CD14-positive monocyte (primary cell): ENCODE measurements at regions not wholly inside any gene's neighbourhood (a gene's known extent, or its start where the extent isn't known, plus 50 kb on each side); places are given as distances from the start of the nearest gene placed in this dataset.

Source experiments
- DNase-seq, 3 donors: peaks; one replicate each; pipeline ENCODE4 v3.0.0-alpha.2; 2011 to 2022
- H2AFZ ChIP-seq: 2 replicates; pipeline ENCODE4 v1.6.0; 2012; ENCODE audit warnings: mild to moderate bottlenecking, low read depth, low read length, inconsistent platforms; ENCODE audit not compliant: insufficient read depth, poor library complexity, severe bottlenecking
- H3K27ac ChIP-seq, 2 donors: 1 replicate in 1 of 2; 2 replicates in 1 of 2; pipeline ENCODE4 v1.5.1; 2012 to 2013; ENCODE audit warnings: low read length in 2 of 2, control low read depth in 1 of 2, inconsistent platforms in 1 of 2, low read depth in 1 of 2, mild to moderate bottlenecking in 1 of 2
- H3K27me3 ChIP-seq, 2 donors: one replicate each; pipeline versions ENCODE4 v1.6.0 to v1.6.1; 2011 to 2013; ENCODE audit warnings: low read length in 2 of 2; ENCODE audit not compliant: control insufficient read depth in 2 of 2, insufficient read depth in 2 of 2
- H3K36me3 ChIP-seq, 2 donors: replicated peaks in 1 of 2; 1 replicate in 1 of 2; 2 replicates in 1 of 2; pipeline versions ENCODE4 v1.5.1 to v1.6.1; 2012 to 2013; ENCODE audit warnings: low read length in 2 of 2, control low read depth in 1 of 2, inconsistent platforms in 1 of 2, mild to moderate bottlenecking in 1 of 2; ENCODE audit not compliant: insufficient read depth in 2 of 2, control insufficient read depth in 1 of 2
- H3K4me1 ChIP-seq, 2 donors: 1 replicate in 1 of 2; 2 replicates in 1 of 2; pipeline versions ENCODE4 v1.5.1 to v1.6.1; 2012 to 2013; ENCODE audit warnings: low read length in 2 of 2, control low read depth in 1 of 2, inconsistent platforms in 1 of 2, mild to moderate bottlenecking in 1 of 2, moderate library complexity in 1 of 2; ENCODE audit not compliant: insufficient read depth in 2 of 2, control insufficient read depth in 1 of 2
- H3K4me2 ChIP-seq: replicated peaks from 2 replicates; pipeline ENCODE3; 2012; ENCODE audit warnings: low read length, moderate library complexity, mild to moderate bottlenecking; ENCODE audit not compliant: poor library complexity, severe bottlenecking; ENCODE audit errors: extremely low read depth
- H3K4me3 ChIP-seq, 3 experiments: fragments of 200-600 bp in 1 of 3; sonication (generic) in 1 of 3; replicated peaks in 1 of 3; 1 replicate in 2 of 3; 2 replicates in 1 of 3; pipeline ENCODE4 v1.5.1; 2011 to 2013; ENCODE audit warnings: low read length in 3 of 3, mild to moderate bottlenecking in 3 of 3, control low read depth in 2 of 3, low read depth in 2 of 3, inconsistent platforms in 1 of 3, moderate library complexity in 1 of 3
- H3K79me2 ChIP-seq: 2 replicates; pipeline ENCODE4 v1.6.0; 2012; ENCODE audit warnings: mild to moderate bottlenecking, control low read depth, inconsistent platforms, low read length, moderate library complexity; ENCODE audit not compliant: insufficient read depth
- H3K9ac ChIP-seq: 2 replicates; pipeline ENCODE4 v1.6.0; 2017; ENCODE audit warnings: low read length, mild to moderate bottlenecking; ENCODE audit not compliant: insufficient read depth, poor library complexity, severe bottlenecking
- H3K9me3 ChIP-seq, 2 donors: replicated peaks in 1 of 2; 1 replicate in 1 of 2; 2 replicates in 1 of 2; pipeline versions ENCODE4 v1.5.1 to v1.6.1; 2012 to 2013; ENCODE audit warnings: low read length in 2 of 2, control low read depth in 1 of 2; ENCODE audit not compliant: control insufficient read depth in 1 of 2, insufficient read depth in 1 of 2
- H4K20me1 ChIP-seq: 2 replicates; pipeline ENCODE4 v1.6.0; 2012; ENCODE audit warnings: mild to moderate bottlenecking, low read length, control low read depth, moderate library complexity; ENCODE audit not compliant: insufficient read depth
- H3K27ac Mint-ChIP-seq, 7 donors: one replicate each; pipeline ENCODE4 v1.8.0; 2020; ENCODE audit warnings: mild to moderate bottlenecking in 7 of 7, mixed read lengths in 7 of 7, moderate library complexity in 6 of 7, inconsistent platforms in 2 of 7
- H3K27me3 Mint-ChIP-seq, 3 donors: one replicate each; pipeline ENCODE4 v1.8.0; 2021 to 2022; ENCODE audit warnings: low read depth in 3 of 3, mild to moderate bottlenecking in 3 of 3, mixed read lengths in 3 of 3, moderate library complexity in 3 of 3, inconsistent platforms in 1 of 3
- H3K36me3 Mint-ChIP-seq, 2 donors: one replicate each; pipeline ENCODE4 v1.8.0; 2020; ENCODE audit warnings: mixed read lengths in 2 of 2, inconsistent platforms in 1 of 2, mild to moderate bottlenecking in 1 of 2
- H3K4me1 Mint-ChIP-seq: one replicate; pipeline ENCODE4 v1.8.0; 2020; ENCODE audit warnings: mild to moderate bottlenecking, mixed read lengths
- H3K4me3 Mint-ChIP-seq, 2 donors: one replicate each; pipeline ENCODE4 v1.8.0; 2020; ENCODE audit warnings: mild to moderate bottlenecking in 2 of 2, mixed read lengths in 2 of 2, moderate library complexity in 1 of 2
- H3K9me3 Mint-ChIP-seq, 7 donors: one replicate each; pipeline ENCODE4 v1.8.0; 2020 to 2022; ENCODE audit warnings: mixed read lengths in 7 of 7, mild to moderate bottlenecking in 6 of 7, moderate library complexity in 6 of 7, inconsistent platforms in 2 of 7
- WGBS: methylation state at CpG from one replicate; pipeline ENCODE4 v1.1.5; 2013; ENCODE audit warnings: missing lambda C conversion rate; ENCODE audit not compliant: insufficient coverage; 5-methylcytosine and 5-hydroxymethylcytosine counted together
- intact Hi-C, 2 donors: fragments of 100-400 bp; cut with micrococcal nuclease; formaldehyde crosslinking; loops; one replicate each; pipeline versions ENCODE4 v1.15.0 to v1.15.1; 2023
- TF ChIP-seq, protein P1 (sequence below): fragments of 200-600 bp; IDR thresholded peaks from one replicate; pipeline ENCODE4 v1.8.0; 2022; ENCODE audit warnings: antibody characterized with exemption, mild to moderate bottlenecking

DNA sequence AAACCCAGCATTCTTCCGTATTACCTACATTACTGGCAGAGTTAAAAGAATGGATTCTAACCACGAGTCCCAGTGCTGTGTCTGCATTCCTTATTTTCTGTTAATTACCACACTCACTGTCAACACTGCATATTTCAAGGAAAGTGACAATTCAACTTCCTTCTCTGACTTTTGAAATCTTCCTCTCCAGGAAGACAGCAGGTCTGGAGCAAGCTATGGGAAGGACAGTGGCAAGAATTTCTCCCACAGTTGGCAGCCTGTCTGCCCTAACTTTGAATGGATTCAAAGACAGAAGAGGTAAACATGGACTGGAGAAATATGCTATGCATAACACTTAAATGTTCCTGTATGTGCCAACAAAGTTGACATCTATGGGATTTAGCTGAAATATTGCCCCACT is 700.5 kb upstream of the CHAC2 start:
- WGBS, result 56% methylated on average over 2 of the region's 2 CpGs
- intact Hi-C loops, result no loop called here
- Mint-ChIP-seq H3K9me3 (peaks cover 0 to 7% (median 2%) of the 10 kb centered on the region in 7 donors), H3K4me1 (no peaks in the 10 kb centered on the region), H3K36me3 (no peaks in the 10 kb centered on the region), H3K27me3 (no peaks in the 10 kb centered on the region), H3K27ac (no peak overlapping the region), H3K4me3 (no peak overlapping the region)
- no peaks in the 10 kb centered on the region for H3K9me3 ChIP-seq
- no peak overlapping the region for H3K4me3 ChIP-seq
- H3K79me2 ChIP-seq, result no peaks in the 10 kb centered on the region
- H2AFZ ChIP-seq, result no peak overlapping the region
- H3K9ac ChIP-seq, result no peak overlapping the region
- TF ChIP-seq, protein P1, sequence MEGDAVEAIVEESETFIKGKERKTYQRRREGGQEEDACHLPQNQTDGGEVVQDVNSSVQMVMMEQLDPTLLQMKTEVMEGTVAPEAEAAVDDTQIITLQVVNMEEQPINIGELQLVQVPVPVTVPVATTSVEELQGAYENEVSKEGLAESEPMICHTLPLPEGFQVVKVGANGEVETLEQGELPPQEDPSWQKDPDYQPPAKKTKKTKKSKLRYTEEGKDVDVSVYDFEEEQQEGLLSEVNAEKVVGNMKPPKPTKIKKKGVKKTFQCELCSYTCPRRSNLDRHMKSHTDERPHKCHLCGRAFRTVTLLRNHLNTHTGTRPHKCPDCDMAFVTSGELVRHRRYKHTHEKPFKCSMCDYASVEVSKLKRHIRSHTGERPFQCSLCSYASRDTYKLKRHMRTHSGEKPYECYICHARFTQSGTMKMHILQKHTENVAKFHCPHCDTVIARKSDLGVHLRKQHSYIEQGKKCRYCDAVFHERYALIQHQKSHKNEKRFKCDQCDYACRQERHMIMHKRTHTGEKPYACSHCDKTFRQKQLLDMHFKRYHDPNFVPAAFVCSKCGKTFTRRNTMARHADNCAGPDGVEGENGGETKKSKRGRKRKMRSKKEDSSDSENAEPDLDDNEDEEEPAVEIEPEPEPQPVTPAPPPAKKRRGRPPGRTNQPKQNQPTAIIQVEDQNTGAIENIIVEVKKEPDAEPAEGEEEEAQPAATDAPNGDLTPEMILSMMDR, result no peak
- DNase-seq, result no peak
- H3K27me3 ChIP-seq, result no peaks in the 10 kb centered on the region
- no peak overlapping the region for H3K27ac ChIP-seq
- H3K4me2 ChIP-seq, result no peak overlapping the region
- no peaks in the 10 kb centered on the region for H3K4me1 ChIP-seq
- no peaks in the 10 kb centered on the region for H4K20me1 ChIP-seq
- no peaks in the 10 kb centered on the region for H3K36me3 ChIP-seq

DNA sequence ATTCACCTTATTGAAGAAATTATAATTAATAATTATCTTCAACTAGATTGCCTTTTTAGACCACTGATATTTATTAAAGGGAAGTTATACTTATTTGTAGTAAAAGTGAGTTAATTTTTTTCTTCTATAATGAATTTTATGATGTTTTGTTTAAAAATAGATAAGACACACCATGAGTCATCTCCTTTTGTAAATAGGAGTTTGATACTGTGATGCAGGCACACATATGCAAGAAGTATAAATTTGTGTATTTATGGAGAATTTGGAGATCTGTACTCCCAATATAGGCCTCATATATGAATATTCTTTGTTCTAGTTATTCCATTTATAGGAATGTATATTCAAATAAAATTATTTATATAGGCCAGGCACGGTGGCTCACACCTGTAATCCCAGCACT is 703.5 kb upstream of the CHAC2 start:
- Histone ChIP-seq H3K27me3 (no peaks in the 10 kb centered on the region), H3K9me3 (no peaks in the 10 kb centered on the region), H3K9ac (no peak overlapping the region), H3K4me3 (no peak overlapping the region), H3K4me2 (no peak overlapping the region), H3K4me1 (no peaks in the 10 kb centered on the region), H3K79me2 (no peaks in the 10 kb centered on the region), H3K27ac (no peak overlapping the region), H3K36me3 (no peaks in the 10 kb centered on the region), H2AFZ (no peak overlapping the region), H4K20me1 (no peaks in the 10 kb centered on the region)
- TF ChIP-seq, protein P1, result no peak
- Mint-ChIP-seq H3K9me3 (peaks cover 0 to 8% (median 3%) of the 10 kb centered on the region in 7 donors), H3K4me3 (no peak overlapping the region), H3K4me1 (no peaks in the 10 kb centered on the region), H3K27me3 (no peaks in the 10 kb centered on the region), H3K27ac (no peak overlapping the region), H3K36me3 (no peaks in the 10 kb centered on the region)
- 100% methylated on average over 1 of the region's 1 CpG for WGBS
- intact Hi-C loops, result no loop called here
- DNase-seq, result no peak
